Loucy (cell line): ENCODE measurements at regions not wholly inside any gene's neighbourhood (a gene's known extent, or its start where the extent isn't known, plus 50 kb on each side); places are given as distances from the start of the nearest gene placed in this dataset.

ENCODE experiments used
- H2AFZ ChIP-seq: fragments of 200-600 bp; sonication (generic); 2 replicates; pipeline ENCODE4 v1.6.0; 2016; ENCODE audit warnings: antibody characterized with exemption, mild to moderate bottlenecking, low read length, moderate library complexity
- H3F3A ChIP-seq: fragments of 200-600 bp; 2 replicates; pipeline ENCODE4 v1.6.0; 2016; ENCODE audit warnings: antibody characterized with exemption, low read depth, mild to moderate bottlenecking
- H3K27me3 ChIP-seq: fragments of 200-600 bp; sonication (generic); 2 replicates; pipeline ENCODE4 v1.6.1; 2014; ENCODE audit warnings: low read length, mild to moderate bottlenecking; ENCODE audit not compliant: insufficient read depth, poor library complexity, severe bottlenecking
- H3K36me3 ChIP-seq: fragments of 200-600 bp; sonication (generic); 2 replicates; pipeline ENCODE4 v1.6.1; 2016; ENCODE audit warnings: low read length; ENCODE audit not compliant: insufficient read depth
- H3K4me1 ChIP-seq: fragments of 200-600 bp; sonication (generic); 2 replicates; pipeline ENCODE4 v1.5.1; 2014; ENCODE audit warnings: low read length, mild to moderate bottlenecking; ENCODE audit not compliant: insufficient read depth, poor library complexity, severe bottlenecking
- H3K4me2 ChIP-seq: fragments of 200-600 bp; sonication (generic); 2 replicates; pipeline ENCODE4 v1.6.0; 2014; ENCODE audit warnings: antibody characterized with exemption, low read length, low read depth, mild to moderate bottlenecking; ENCODE audit not compliant: poor library complexity, severe bottlenecking
- H3K4me3 ChIP-seq: fragments of 200-600 bp; sonication (generic); 2 replicates; pipeline ENCODE4 v1.5.1; 2014; ENCODE audit warnings: low read length, mild to moderate bottlenecking, mixed read lengths; ENCODE audit not compliant: poor library complexity, severe bottlenecking
- H3K79me2 ChIP-seq: fragments of 200-600 bp; sonication (generic); 2 replicates; pipeline ENCODE4 v1.6.1; 2014; ENCODE audit warnings: low read length; ENCODE audit not compliant: insufficient read depth
- H3K9ac ChIP-seq: fragments of 200-600 bp; sonication (generic); 2 replicates; pipeline ENCODE4 v1.6.0; 2014; ENCODE audit warnings: mild to moderate bottlenecking, low read depth, low read length, moderate library complexity; ENCODE audit not compliant: poor library complexity, severe bottlenecking
- H3K9me2 ChIP-seq: fragments of 200-600 bp; sonication (generic); replicated peaks from 2 replicates; pipeline ENCODE4 v1.6.1; 2016; ENCODE audit warnings: low read depth, low read length, mixed read lengths
- H3K9me3 ChIP-seq: fragments of 200-600 bp; sonication (generic); 2 replicates; pipeline ENCODE4 v1.6.1; 2014; ENCODE audit warnings: mild to moderate bottlenecking, antibody characterized with exemption, low read length, low read depth; ENCODE audit not compliant: insufficient read depth
- H4K20me1 ChIP-seq: fragments of 200-600 bp; sonication (generic); 2 replicates; pipeline ENCODE4 v1.6.0; 2014; ENCODE audit warnings: antibody characterized with exemption, low read length, mild to moderate bottlenecking; ENCODE audit not compliant: insufficient read depth, poor library complexity, severe bottlenecking
- EZH2phosphoT487 ChIP-seq: fragments of 200-600 bp; IDR thresholded peaks from 2 replicates; pipeline ENCODE4 v1.6.1; 2018; ENCODE audit warnings: antibody characterized with exemption, mild to moderate bottlenecking, moderate library complexity, borderline replicate concordance
- TF ChIP-seq, protein P1 (sequence below): fragments of 200-600 bp; sonication (generic); conservative IDR thresholded peaks from 2 replicates; pipeline ENCODE4 v1.5.1; 2014; ENCODE audit warnings: mild to moderate bottlenecking, antibody characterized with exemption, low read length

- H3K27me3 ChIP-seq, result no peaks in the 10 kb centered on the region
- H2AFZ ChIP-seq, result no peak overlapping the region
- no peak overlapping the region for H3K4me3 ChIP-seq
- no peaks in the 10 kb centered on the region for H3K9me2 ChIP-seq
- H3F3A ChIP-seq, result no peaks in the 10 kb centered on the region
- H3K4me1 ChIP-seq, result no peaks in the 10 kb centered on the region
- no peak for TF ChIP-seq EZH2phosphoT487
- no peaks in the 10 kb centered on the region for H3K36me3 ChIP-seq
- H3K9ac ChIP-seq, result no peak overlapping the region
- H4K20me1 ChIP-seq, result no peaks in the 10 kb centered on the region
- H3K4me2 ChIP-seq, result no peak overlapping the region
- H3K9me3 ChIP-seq, result no peaks in the 10 kb centered on the region
- no peaks in the 10 kb centered on the region for H3K79me2 ChIP-seq
These were observed 102.4 kb upstream of the SPTLC3 start for GRCh38 chr20:12906361-12906760.

DNA sequence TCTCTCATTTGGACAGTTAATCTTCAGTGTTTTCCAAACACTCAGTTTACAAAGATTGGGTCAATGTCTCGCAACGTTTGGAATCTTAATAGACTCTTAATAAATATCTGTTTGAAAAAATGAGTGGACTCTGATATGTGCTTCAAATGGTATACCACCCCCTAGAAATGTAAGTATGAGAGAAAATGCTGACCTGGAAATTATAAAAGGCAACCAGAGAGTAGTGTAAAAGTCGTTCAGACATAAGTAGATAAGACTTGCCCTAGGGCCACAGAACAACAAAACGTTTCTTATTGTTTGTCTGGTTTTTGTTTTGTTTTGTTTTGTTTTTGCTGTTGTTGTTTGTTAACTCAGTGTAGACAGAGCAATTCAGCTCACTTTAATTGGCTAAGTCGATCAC, 97.4 kb upstream of the SPTLC3 start:
- Histone ChIP-seq H3K9ac (no peak overlapping the region), H3K9me3 (no peaks in the 10 kb centered on the region), H3K4me2 (no peak overlapping the region), H3K9me2 (no peaks in the 10 kb centered on the region), H3K36me3 (no peaks in the 10 kb centered on the region), H3K27me3 (no peaks in the 10 kb centered on the region), H3K79me2 (no peaks in the 10 kb centered on the region), H3K4me1 (no peaks in the 10 kb centered on the region), H4K20me1 (no peaks in the 10 kb centered on the region), H3K4me3 (no peak overlapping the region), H3F3A (no peaks in the 10 kb centered on the region), H2AFZ (no peak overlapping the region)
- no peak for TF ChIP-seq EZH2phosphoT487

DNA sequence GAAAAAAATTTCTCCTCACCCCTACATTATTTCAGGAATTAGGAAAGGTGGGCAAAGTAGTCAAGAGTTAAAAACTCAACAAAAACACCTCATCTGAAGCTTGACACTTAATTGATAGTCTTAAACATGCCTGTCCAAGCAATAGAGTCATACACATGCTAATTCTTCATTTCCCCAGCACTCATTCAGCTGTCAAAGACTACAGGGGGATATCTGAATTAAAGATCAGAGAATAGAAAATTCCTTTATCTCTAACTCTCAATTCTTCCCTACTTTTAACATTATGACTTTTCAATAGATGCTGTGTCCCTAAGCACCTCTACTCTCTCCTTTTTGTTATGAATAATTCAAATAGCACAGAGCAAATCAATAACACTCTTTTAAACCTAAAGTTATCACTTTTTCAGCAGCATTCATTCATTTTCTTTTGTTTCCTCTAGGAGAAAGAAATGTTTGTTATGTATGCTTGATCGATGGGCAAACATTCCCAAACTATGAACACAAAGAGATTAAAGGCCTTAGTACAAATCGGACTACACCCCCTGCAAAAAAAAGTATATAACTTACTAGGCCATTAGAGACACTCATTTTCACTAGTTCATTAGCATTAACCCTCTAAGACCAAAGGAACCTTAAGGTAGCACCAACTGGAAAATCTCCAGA, 94.9 kb upstream of the SPTLC3 start:
- Histone ChIP-seq H3K4me3 (no peak overlapping the region), H4K20me1 (no peaks in the 10 kb centered on the region), H3K9me3 (no peaks in the 10 kb centered on the region), H3K79me2 (no peaks in the 10 kb centered on the region), H3K9me2 (no peaks in the 10 kb centered on the region), H3K9ac (no peak overlapping the region), H3K4me2 (no peak overlapping the region), H3F3A (no peaks in the 10 kb centered on the region), H2AFZ (no peak overlapping the region), H3K4me1 (no peaks in the 10 kb centered on the region), H3K27me3 (no peaks in the 10 kb centered on the region), H3K36me3 (no peaks in the 10 kb centered on the region)
- TF ChIP-seq, protein P1, sequence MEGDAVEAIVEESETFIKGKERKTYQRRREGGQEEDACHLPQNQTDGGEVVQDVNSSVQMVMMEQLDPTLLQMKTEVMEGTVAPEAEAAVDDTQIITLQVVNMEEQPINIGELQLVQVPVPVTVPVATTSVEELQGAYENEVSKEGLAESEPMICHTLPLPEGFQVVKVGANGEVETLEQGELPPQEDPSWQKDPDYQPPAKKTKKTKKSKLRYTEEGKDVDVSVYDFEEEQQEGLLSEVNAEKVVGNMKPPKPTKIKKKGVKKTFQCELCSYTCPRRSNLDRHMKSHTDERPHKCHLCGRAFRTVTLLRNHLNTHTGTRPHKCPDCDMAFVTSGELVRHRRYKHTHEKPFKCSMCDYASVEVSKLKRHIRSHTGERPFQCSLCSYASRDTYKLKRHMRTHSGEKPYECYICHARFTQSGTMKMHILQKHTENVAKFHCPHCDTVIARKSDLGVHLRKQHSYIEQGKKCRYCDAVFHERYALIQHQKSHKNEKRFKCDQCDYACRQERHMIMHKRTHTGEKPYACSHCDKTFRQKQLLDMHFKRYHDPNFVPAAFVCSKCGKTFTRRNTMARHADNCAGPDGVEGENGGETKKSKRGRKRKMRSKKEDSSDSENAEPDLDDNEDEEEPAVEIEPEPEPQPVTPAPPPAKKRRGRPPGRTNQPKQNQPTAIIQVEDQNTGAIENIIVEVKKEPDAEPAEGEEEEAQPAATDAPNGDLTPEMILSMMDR, result no peak
- no peak for TF ChIP-seq EZH2phosphoT487

DNA sequence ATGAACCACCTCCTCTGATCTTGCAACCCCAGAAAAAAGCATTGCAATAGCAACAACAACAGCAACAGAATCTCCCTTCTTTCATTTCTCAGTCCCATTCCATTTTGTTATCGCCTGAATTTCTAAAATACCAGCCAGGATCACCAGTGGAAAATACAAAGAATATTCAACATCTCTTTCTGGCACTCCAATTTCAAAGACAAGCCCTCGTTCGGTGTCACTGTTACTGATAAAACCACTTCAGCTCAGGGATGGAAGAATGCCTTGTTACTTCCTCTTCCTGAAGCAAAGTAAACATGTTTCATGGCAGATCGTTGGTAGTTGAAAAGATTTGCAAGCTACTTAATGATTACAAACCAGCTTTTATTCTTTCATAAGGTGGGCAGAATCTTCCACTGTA, 94.0 kb upstream of the SPTLC3 start:
- H2AFZ ChIP-seq, result no peak overlapping the region
- no peaks in the 10 kb centered on the region for H3K9me2 ChIP-seq
- no peaks in the 10 kb centered on the region for H3K4me1 ChIP-seq
- no peak overlapping the region for H3K9ac ChIP-seq
- no peak overlapping the region for H3K4me3 ChIP-seq
- H3K27me3 ChIP-seq, result no peaks in the 10 kb centered on the region
- H4K20me1 ChIP-seq, result no peaks in the 10 kb centered on the region
- no peaks in the 10 kb centered on the region for H3K36me3 ChIP-seq
- H3K79me2 ChIP-seq, result no peaks in the 10 kb centered on the region
- H3K4me2 ChIP-seq, result no peak overlapping the region
- H3F3A ChIP-seq, result no peaks in the 10 kb centered on the region
- H3K9me3 ChIP-seq, result no peaks in the 10 kb centered on the region
- TF ChIP-seq EZH2phosphoT487, result no peak
- TF ChIP-seq, protein P1, result no peak
